Activated B cell treated with CpG ODN at 0.5 μM for 24 hours (primary cell): ENCODE measurements at regions not wholly inside any gene's neighbourhood (a gene's known extent, or its start where the extent isn't known, plus 50 kb on each side); places are given as distances from the start of the nearest gene placed in this dataset.

ENCODE experiments used
- ATAC-seq: fragments of 200-7000 bp; cut with Tn5 transposase; one replicate; pipeline ENCODE4 v1.10.0; 2021; ENCODE audit warnings: low read depth, mild to moderate bottlenecking, moderate library complexity
- CTCF ChIA-PET: fragments of 350-600 bp; sonication (Branson Sonifier 250); formaldehyde crosslinking; loops from one replicate; lab custom pipeline; 2021; ENCODE audit warnings: antibody characterized with exemption; lab: Charles Lee
- POLR2A ChIA-PET: fragments of 350-600 bp; sonication (Branson Sonifier 250); formaldehyde crosslinking; loops from one replicate; lab custom pipeline; 2021; ENCODE audit warnings: antibody characterized with exemption; lab: Charles Lee
- DNase-seq: peaks from one replicate; pipeline ENCODE4 v3.0.0; 2022
- H3K27ac Mint-ChIP-seq: one replicate; pipeline ENCODE4 v1.8.0; 2020; ENCODE audit warnings: mixed read lengths
- H3K27me3 Mint-ChIP-seq: one replicate; pipeline ENCODE4 v1.8.0; 2021; ENCODE audit warnings: mixed read lengths
- H3K36me3 Mint-ChIP-seq: one replicate; pipeline ENCODE4 v1.8.0; 2021; ENCODE audit warnings: low read depth, mixed read lengths
- H3K4me1 Mint-ChIP-seq: one replicate; pipeline ENCODE4 v1.8.0; 2021; ENCODE audit warnings: mixed read lengths
- H3K4me3 Mint-ChIP-seq: one replicate; pipeline ENCODE4 v1.8.0; 2020; ENCODE audit warnings: mild to moderate bottlenecking, mixed read lengths
- H3K9me3 Mint-ChIP-seq: one replicate; pipeline ENCODE4 v1.8.0; 2020; ENCODE audit warnings: mixed read lengths
- CTCF ChIP-seq: fragments of 200-600 bp; IDR thresholded peaks from one replicate; pipeline ENCODE4 v1.8.0; 2022; ENCODE audit warnings: antibody characterized with exemption, mild to moderate bottlenecking
- intact Hi-C: fragments of 100-400 bp; cut with micrococcal nuclease; formaldehyde crosslinking; loops from one replicate; pipeline ENCODE4 v1.15.1; 2024

DNA sequence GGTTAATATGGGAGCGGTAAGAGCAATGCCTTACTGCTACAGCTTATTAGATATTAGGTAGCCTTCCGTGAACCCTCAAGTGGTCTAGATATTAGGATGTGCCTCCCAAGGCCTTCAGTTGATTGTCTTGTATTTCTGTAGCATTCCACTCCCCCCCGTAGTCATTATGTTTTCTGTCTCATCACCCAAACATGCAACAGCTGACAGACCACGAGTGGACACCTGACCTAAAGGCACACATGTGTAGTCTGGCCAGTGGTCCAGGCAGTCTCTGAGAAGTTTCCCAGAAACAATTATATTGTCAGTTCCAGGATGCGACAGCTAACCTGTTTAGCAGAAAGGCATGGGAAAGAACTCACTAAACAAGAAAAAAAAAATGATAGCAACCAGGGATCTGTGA, 1000.9 kb downstream of the AGBL1 start:
- H3K4me1 Mint-ChIP-seq = no peaks in the 10 kb centered on the region
- ChIA-PET CTCF (no interaction called here), POLR2A (no interaction called here)
- H3K36me3 Mint-ChIP-seq = no peaks in the 10 kb centered on the region
- H3K27ac Mint-ChIP-seq = no peak overlapping the region
- ATAC-seq = no peak
- no peak for DNase-seq
- peaks cover 3% of the 10 kb centered on the region for H3K9me3 Mint-ChIP-seq
- no peak overlapping the region for H3K4me3 Mint-ChIP-seq
- TF ChIP-seq CTCF = no peak
- no peaks in the 10 kb centered on the region for H3K27me3 Mint-ChIP-seq
- intact Hi-C loops = no loop called here
